ENCODE measurements at regions not wholly inside any gene's neighbourhood (a gene's known extent, or its start where the extent isn't known, plus 50 kb on each side); places are given as distances from the start of the nearest gene placed in this dataset.

DNA sequence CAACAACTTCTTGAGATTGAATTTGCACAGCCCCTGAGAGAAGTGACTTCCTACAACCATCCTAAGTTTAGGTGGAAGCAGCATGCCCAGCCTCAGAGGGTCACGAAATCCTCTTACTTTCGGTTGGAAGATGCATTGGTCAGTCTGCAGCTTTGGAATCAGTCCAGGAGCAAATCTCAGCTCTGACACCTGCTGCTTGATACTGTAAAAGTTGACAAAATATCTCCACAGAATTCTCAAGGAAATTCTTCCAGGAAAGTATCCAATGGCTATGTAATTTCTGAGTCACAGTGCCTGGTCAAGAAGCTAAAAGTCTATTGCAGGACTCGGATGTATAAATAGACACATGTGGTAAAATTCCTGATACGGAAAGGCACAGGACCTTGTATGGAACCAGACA, 414.5 kb upstream of the GYPC start:
- no peak overlapping the region for H2AFZ ChIP-seq (ENCODE audit: low read depth, low read length)
- TF ChIP-seq CTCF (IDR thresholded peaks at IDR 0.05; ENCODE audit: low read depth, low read length), result no peak
- TF ChIP-seq EZH2phosphoT487 (IDR thresholded peaks at IDR 0.05; ENCODE audit: low read depth), result no peak
- no peak overlapping the region for H3K27ac ChIP-seq (ENCODE audit: low read length)
- H3K27me3 ChIP-seq (ENCODE audit: low read depth, low read length), result peaks cover 12% of the 10 kb centered on the region
- H3K4me3 ChIP-seq (ENCODE audit: low read length), result no peak overlapping the region
- H3K9me3 ChIP-seq (ENCODE audit: insufficient read depth, low read length), result no peaks in the 10 kb centered on the region
- H3K4me1 ChIP-seq (ENCODE audit: low read length), result peaks cover 5% of the 10 kb centered on the region; the same call in 1 of the 2 replicates
- H3K4me2 ChIP-seq (ENCODE audit: low read length), result no peak overlapping the region
- no peaks in the 10 kb centered on the region for H3K36me3 ChIP-seq (replicated peaks; ENCODE audit: low read depth, low read length)
- H3K9ac ChIP-seq (ENCODE audit: low read length), result no peak overlapping the region
- no peaks in the 10 kb centered on the region for H4K20me1 ChIP-seq (ENCODE audit: insufficient read depth, low read length)
- H3K79me2 ChIP-seq (ENCODE audit: low read length), result no peaks in the 10 kb centered on the region

DNA sequence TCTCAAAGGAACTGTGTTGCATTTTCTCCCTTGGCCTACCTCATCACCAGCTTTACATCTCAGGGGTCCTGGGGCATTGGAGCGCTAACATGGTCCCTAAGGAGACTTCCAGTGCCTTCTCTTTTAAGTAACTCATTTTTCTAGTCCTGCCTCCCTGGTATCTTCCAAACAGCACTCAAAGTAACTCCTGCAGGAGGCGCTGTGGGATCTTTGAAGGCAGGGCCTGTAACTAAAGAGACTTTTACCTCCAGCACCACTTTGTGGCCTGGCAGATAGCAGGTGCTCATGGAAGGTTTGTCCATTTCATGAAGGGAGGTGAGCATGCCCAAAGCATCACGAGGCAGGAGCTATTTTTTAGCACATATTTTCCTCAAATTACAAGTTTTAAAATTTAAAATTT, 411.0 kb upstream of the GYPC start:
- Histone ChIP-seq H3K27ac (ENCODE audit: low read length) (no peak overlapping the region), H3K36me3 (replicated peaks; ENCODE audit: low read depth, low read length) (no peaks in the 10 kb centered on the region), H2AFZ (ENCODE audit: low read depth, low read length) (no peak overlapping the region), H4K20me1 (ENCODE audit: insufficient read depth, low read length) (no peaks in the 10 kb centered on the region), H3K4me1 (ENCODE audit: low read length) (peaks cover 27% of the 10 kb centered on the region), H3K79me2 (ENCODE audit: low read length) (no peaks in the 10 kb centered on the region), H3K9ac (ENCODE audit: low read length) (no peak overlapping the region), H3K9me3 (ENCODE audit: insufficient read depth, low read length) (no peaks in the 10 kb centered on the region), H3K27me3 (ENCODE audit: low read depth, low read length) (peaks cover 12% of the 10 kb centered on the region), H3K4me3 (ENCODE audit: low read length) (no peak overlapping the region), H3K4me2 (ENCODE audit: low read length) (no peak overlapping the region)
- TF ChIP-seq CTCF (IDR thresholded peaks at IDR 0.05; ENCODE audit: low read depth, low read length) (peak; percentile 92), EZH2phosphoT487 (IDR thresholded peaks at IDR 0.05; ENCODE audit: low read depth) (no peak)

GRCh38 chr2:126253669-126254068, 402.3 kb upstream of the GYPC start:
- H3K4me3 ChIP-seq (ENCODE audit: low read length), result peak overlapping the region; percentile 7
- H3K4me2 ChIP-seq (ENCODE audit: low read length), result peak overlapping the region; percentile 54
- peaks cover 6% of the 10 kb centered on the region for H3K36me3 ChIP-seq (replicated peaks; ENCODE audit: low read depth, low read length)
- no peaks in the 10 kb centered on the region for H3K79me2 ChIP-seq (ENCODE audit: low read length)
- H3K27me3 ChIP-seq (ENCODE audit: low read depth, low read length), result no peaks in the 10 kb centered on the region
- H3K4me1 ChIP-seq (ENCODE audit: low read length), result peaks cover 30% of the 10 kb centered on the region
- H2AFZ ChIP-seq (ENCODE audit: low read depth, low read length), result peak overlapping the region; percentile 50
- peak overlapping the region; percentile 26; the same call in 1 of the 2 replicates for H3K9ac ChIP-seq (ENCODE audit: low read length)
- H3K9me3 ChIP-seq (ENCODE audit: insufficient read depth, low read length), result no peaks in the 10 kb centered on the region
- TF ChIP-seq CTCF (IDR thresholded peaks at IDR 0.05; ENCODE audit: low read depth, low read length), result no peak
- TF ChIP-seq EZH2phosphoT487 (IDR thresholded peaks at IDR 0.05; ENCODE audit: low read depth), result no peak
- peak overlapping the region; percentile 75 for H3K27ac ChIP-seq (ENCODE audit: low read length)
- no peaks in the 10 kb centered on the region for H4K20me1 ChIP-seq (ENCODE audit: insufficient read depth, low read length)

- Histone ChIP-seq H4K20me1 (ENCODE audit: insufficient read depth, low read length) (no peaks in the 10 kb centered on the region), H3K4me1 (ENCODE audit: low read length) (peaks cover 17% of the 10 kb centered on the region), H3K4me3 (ENCODE audit: low read length) (no peak overlapping the region), H3K36me3 (replicated peaks; ENCODE audit: low read depth, low read length) (no peaks in the 10 kb centered on the region), H3K27me3 (ENCODE audit: low read depth, low read length) (no peaks in the 10 kb centered on the region), H3K4me2 (ENCODE audit: low read length) (no peak overlapping the region), H3K9me3 (ENCODE audit: insufficient read depth, low read length) (no peaks in the 10 kb centered on the region), H3K27ac (ENCODE audit: low read length) (no peak overlapping the region), H3K79me2 (ENCODE audit: low read length) (no peaks in the 10 kb centered on the region), H3K9ac (ENCODE audit: low read length) (no peak overlapping the region), H2AFZ (ENCODE audit: low read depth, low read length) (no peak overlapping the region)
- no peak for TF ChIP-seq EZH2phosphoT487 (IDR thresholded peaks at IDR 0.05; ENCODE audit: low read depth)
- no peak for TF ChIP-seq CTCF (IDR thresholded peaks at IDR 0.05; ENCODE audit: low read depth, low read length)
These were observed 391.3 kb upstream of the GYPC start for GRCh38 chr2:126264625-126265024.
